ENCODE measurements at regions not wholly inside any gene's neighbourhood (a gene's known extent, or its start where the extent isn't known, plus 50 kb on each side); places are given as distances from the start of the nearest gene placed in this dataset.
"Not testable (repeated sequence)": the region's sequence is repeated elsewhere in the genome, so short reads cannot be mapped to it uniquely, and the experiment has no call there.

GRCh38 chr18:35871337-35871736, 101.1 kb upstream of the RMP24 start:
- DNase-seq (ENCODE audit: low spot score): no peak

- DNase-seq (ENCODE audit: low spot score): no peak
These were observed 96.9 kb upstream of the RMP24 start for GRCh38 chr18:35875566-35875965.

- DNase-seq (ENCODE audit: low spot score): peak; percentile 12
These were observed 96.2 kb upstream of the RMP24 start for GRCh38 chr18:35876243-35876642.

GRCh38 chr18:35880788-35881455, 91.6 kb upstream of the RMP24 start:
- DNase-seq (ENCODE audit: low spot score): no peak

GRCh38 chr18:35888329-35888728, 84.2 kb upstream of the RMP24 start:
- DNase-seq (ENCODE audit: low spot score): no peak

- no peak for DNase-seq (ENCODE audit: low spot score)
These were observed 82.8 kb upstream of the RMP24 start for GRCh38 chr18:35889677-35890076.

- no peak for DNase-seq (ENCODE audit: low spot score)
These were observed 82.2 kb upstream of the RMP24 start for GRCh38 chr18:35890323-35890722.

GRCh38 chr18:35892118-35892517, 80.4 kb upstream of the RMP24 start:
- DNase-seq (ENCODE audit: low spot score): no peak

- not testable (repeated sequence) for DNase-seq (ENCODE audit: low spot score)
These were observed 75.0 kb upstream of the RMP24 start for GRCh38 chr18:35897481-35897880.

- DNase-seq (ENCODE audit: low spot score): no peak
These were observed 68.0 kb upstream of the RMP24 start for GRCh38 chr18:35904389-35905037.

GRCh38 chr18:35905436-35905835, 67.0 kb upstream of the RMP24 start:
- DNase-seq (ENCODE audit: low spot score): no peak

- DNase-seq (ENCODE audit: low spot score): not testable (repeated sequence)
These were observed 66.2 kb upstream of the RMP24 start for GRCh38 chr18:35906291-35906690.

- DNase-seq (ENCODE audit: low spot score): no peak
These were observed 62.2 kb upstream of the RMP24 start for GRCh38 chr18:35910327-35910726.

- DNase-seq (ENCODE audit: low spot score): no peak
These were observed 60.1 kb upstream of the RMP24 start for GRCh38 chr18:35912332-35912731.

- no peak for DNase-seq (ENCODE audit: low spot score)
These were observed 57.4 kb upstream of the RMP24 start for GRCh38 chr18:35915056-35915455.

- DNase-seq (ENCODE audit: low spot score): no peak
These were observed 55.4 kb upstream of the RMP24 start for GRCh38 chr18:35917043-35917442.

- DNase-seq (ENCODE audit: low spot score): no peak
These were observed 53.9 kb upstream of the RMP24 start for GRCh38 chr18:35918564-35918963.

- no peak for DNase-seq (ENCODE audit: low spot score)
These were observed 53.3 kb upstream of the RMP24 start for GRCh38 chr18:35919179-35919578.

- DNase-seq (ENCODE audit: low spot score): no peak
These were observed 51.9 kb upstream of the RMP24 start for GRCh38 chr18:35920623-35921022.
